GM11168 (cell line): ENCODE measurements at regions not wholly inside any gene's neighbourhood (a gene's known extent, or its start where the extent isn't known, plus 50 kb on each side); places are given as distances from the start of the nearest gene placed in this dataset.

Experiments
- in situ Hi-C: fragments of 300-500 bp; cut with MboI; formaldehyde crosslinking; loops from one replicate; pipeline ENCODE4 v1.12.0; 2022; ENCODE audit warnings: low sequenced_read_pairs; ENCODE audit not compliant: unreplicated experiment

- in situ Hi-C loops = no loop called here
These were observed 163.7 kb upstream of the GAS1 start for GRCh38 chr9:87111010-87111409.

GRCh38 chr9:87112656-87113055, 165.3 kb upstream of the GAS1 start:
- in situ Hi-C loops = no loop called here

- in situ Hi-C loops = no loop called here
These were observed 166.6 kb upstream of the GAS1 start for GRCh38 chr9:87113874-87114273.

- in situ Hi-C loops = no loop called here
These were observed 168.5 kb upstream of the GAS1 start for GRCh38 chr9:87115785-87116184.

- in situ Hi-C loops = no loop called here
These were observed 169.2 kb upstream of the GAS1 start for GRCh38 chr9:87116492-87116891.

- in situ Hi-C loops = no loop called here
These were observed 171.3 kb upstream of the GAS1 start for GRCh38 chr9:87118594-87118993.

- in situ Hi-C loops = no loop called here
These were observed 172.1 kb upstream of the GAS1 start for GRCh38 chr9:87119328-87119881.

- in situ Hi-C loops = no loop called here
These were observed 173.3 kb upstream of the GAS1 start for GRCh38 chr9:87120610-87121009.

GRCh38 chr9:87122947-87123685, 175.8 kb upstream of the GAS1 start:
- in situ Hi-C loops = no loop called here

- in situ Hi-C loops = no loop called here
These were observed 176.5 kb upstream of the GAS1 start for GRCh38 chr9:87123830-87124229.

- in situ Hi-C loops = no loop called here
These were observed 178.5 kb upstream of the GAS1 start for GRCh38 chr9:87125819-87126218.

GRCh38 chr9:87127543-87127942, 180.2 kb upstream of the GAS1 start:
- in situ Hi-C loops = no loop called here

GRCh38 chr9:87127978-87128614, 180.8 kb upstream of the GAS1 start:
- in situ Hi-C loops = no loop called here

GRCh38 chr9:87128844-87129493, 181.7 kb upstream of the GAS1 start:
- in situ Hi-C loops = no loop called here

- in situ Hi-C loops = no loop called here
These were observed 187.8 kb upstream of the GAS1 start for GRCh38 chr9:87135074-87135473.

- in situ Hi-C loops = no loop called here
These were observed 190.4 kb upstream of the GAS1 start for GRCh38 chr9:87137718-87138117.

- in situ Hi-C loops = no loop called here
These were observed 191.1 kb upstream of the GAS1 start for GRCh38 chr9:87138128-87139040.

- in situ Hi-C loops = no loop called here
These were observed 191.9 kb upstream of the GAS1 start for GRCh38 chr9:87139099-87139730.

GRCh38 chr9:87140142-87140541, 192.8 kb upstream of the GAS1 start:
- in situ Hi-C loops = no loop called here

- in situ Hi-C loops = no loop called here
These were observed 193.4 kb upstream of the GAS1 start for GRCh38 chr9:87140605-87141109.
